KOPT-K1 (cell line): ENCODE measurements at regions not wholly inside any gene's neighbourhood (a gene's known extent, or its start where the extent isn't known, plus 50 kb on each side); places are given as distances from the start of the nearest gene placed in this dataset.

Experiments
- H3K27ac ChIP-seq: fragments of 200-600 bp; sonication (generic); 2 replicates; pipeline ENCODE4 v1.5.1; 2016; ENCODE audit warnings: antibody characterized with exemption, mild to moderate bottlenecking, low read depth, low read length; ENCODE audit not compliant: poor library complexity, severe bottlenecking
- H3K36me3 ChIP-seq: fragments of 200-600 bp; sonication (generic); 2 replicates; pipeline ENCODE4 v1.5.1; 2017; ENCODE audit warnings: antibody characterized with exemption, mild to moderate bottlenecking, low read length, moderate library complexity; ENCODE audit not compliant: insufficient read depth
- H3K9me3 ChIP-seq: fragments of 200-600 bp; sonication (generic); 2 replicates; pipeline ENCODE4 v1.5.1; 2017; ENCODE audit warnings: antibody characterized with exemption, low read length, mild to moderate bottlenecking; ENCODE audit not compliant: insufficient read depth, poor library complexity, severe bottlenecking

- peaks cover 23% of the 10 kb centered on the region for H3K9me3 ChIP-seq
- H3K27ac ChIP-seq = no peak overlapping the region
- H3K36me3 ChIP-seq = no peaks in the 10 kb centered on the region
These were observed 107.5 kb downstream of the TMEM18 start for GRCh38 chr2:569681-570080.

- Histone ChIP-seq H3K36me3 (no peaks in the 10 kb centered on the region), H3K9me3 (peaks cover 21% of the 10 kb centered on the region), H3K27ac (no peak overlapping the region)
These were observed 108.5 kb downstream of the TMEM18 start for GRCh38 chr2:568639-569235.

GRCh38 chr2:567865-568638 is 109.2 kb downstream of the TMEM18 start:
- H3K36me3 ChIP-seq = no peaks in the 10 kb centered on the region
- H3K27ac ChIP-seq = no peak overlapping the region
- peaks cover 21% of the 10 kb centered on the region for H3K9me3 ChIP-seq

- Histone ChIP-seq H3K27ac (no peak overlapping the region), H3K9me3 (peaks cover 21% of the 10 kb centered on the region)
These were observed 109.7 kb downstream of the TMEM18 start for GRCh38 chr2:567496-567864.

GRCh38 chr2:566379-567313 is 110.6 kb downstream of the TMEM18 start:
- no peak overlapping the region for H3K27ac ChIP-seq

More at GRCh38 chr2:567496-567864, 109.7 kb downstream of the TMEM18 start:
- no peaks in the 10 kb centered on the region for H3K36me3 ChIP-seq

GRCh38 chr2:564471-565181 is 112.6 kb downstream of the TMEM18 start:
- no peaks in the 10 kb centered on the region for H3K36me3 ChIP-seq
- H3K27ac ChIP-seq = no peak overlapping the region
- H3K9me3 ChIP-seq = no peaks in the 10 kb centered on the region

More at GRCh38 chr2:566379-567313, 110.6 kb downstream of the TMEM18 start:
- no peaks in the 10 kb centered on the region for H3K36me3 ChIP-seq
- H3K9me3 ChIP-seq = peaks cover 14% of the 10 kb centered on the region

- Histone ChIP-seq H3K36me3 (no peaks in the 10 kb centered on the region), H3K9me3 (no peaks in the 10 kb centered on the region), H3K27ac (no peak overlapping the region)
These were observed 113.7 kb downstream of the TMEM18 start for GRCh38 chr2:563512-563911.

GRCh38 chr2:562391-563364 is 114.5 kb downstream of the TMEM18 start:
- H3K9me3 ChIP-seq = no peaks in the 10 kb centered on the region
- H3K27ac ChIP-seq = no peak overlapping the region

GRCh38 chr2:558879-559278 is 118.3 kb downstream of the TMEM18 start:
- no peaks in the 10 kb centered on the region for H3K9me3 ChIP-seq
- H3K27ac ChIP-seq = no peak overlapping the region
- H3K36me3 ChIP-seq = no peaks in the 10 kb centered on the region

More at GRCh38 chr2:562391-563364, 114.5 kb downstream of the TMEM18 start:
- H3K36me3 ChIP-seq = no peaks in the 10 kb centered on the region

- H3K27ac ChIP-seq = no peak overlapping the region
- H3K36me3 ChIP-seq = no peaks in the 10 kb centered on the region
- H3K9me3 ChIP-seq = no peaks in the 10 kb centered on the region
These were observed 118.9 kb downstream of the TMEM18 start for GRCh38 chr2:558302-558642.

- H3K27ac ChIP-seq = no peak overlapping the region
- no peaks in the 10 kb centered on the region for H3K36me3 ChIP-seq
- H3K9me3 ChIP-seq = no peaks in the 10 kb centered on the region
These were observed 119.4 kb downstream of the TMEM18 start for GRCh38 chr2:557635-558301.

- Histone ChIP-seq H3K36me3 (no peaks in the 10 kb centered on the region), H3K9me3 (no peaks in the 10 kb centered on the region), H3K27ac (no peak overlapping the region)
These were observed 120.7 kb downstream of the TMEM18 start for GRCh38 chr2:556485-556884.

- Histone ChIP-seq H3K36me3 (no peaks in the 10 kb centered on the region), H3K9me3 (no peaks in the 10 kb centered on the region), H3K27ac (no peak overlapping the region)
These were observed 121.9 kb downstream of the TMEM18 start for GRCh38 chr2:555164-555922.
